ENCODE measurements at regions not wholly inside any gene's neighbourhood (a gene's known extent, or its start where the extent isn't known, plus 50 kb on each side); places are given as distances from the start of the nearest gene placed in this dataset.
A peak's percentile ranks its signal among the peaks of the same experiment; 100 is the strongest.

DNA sequence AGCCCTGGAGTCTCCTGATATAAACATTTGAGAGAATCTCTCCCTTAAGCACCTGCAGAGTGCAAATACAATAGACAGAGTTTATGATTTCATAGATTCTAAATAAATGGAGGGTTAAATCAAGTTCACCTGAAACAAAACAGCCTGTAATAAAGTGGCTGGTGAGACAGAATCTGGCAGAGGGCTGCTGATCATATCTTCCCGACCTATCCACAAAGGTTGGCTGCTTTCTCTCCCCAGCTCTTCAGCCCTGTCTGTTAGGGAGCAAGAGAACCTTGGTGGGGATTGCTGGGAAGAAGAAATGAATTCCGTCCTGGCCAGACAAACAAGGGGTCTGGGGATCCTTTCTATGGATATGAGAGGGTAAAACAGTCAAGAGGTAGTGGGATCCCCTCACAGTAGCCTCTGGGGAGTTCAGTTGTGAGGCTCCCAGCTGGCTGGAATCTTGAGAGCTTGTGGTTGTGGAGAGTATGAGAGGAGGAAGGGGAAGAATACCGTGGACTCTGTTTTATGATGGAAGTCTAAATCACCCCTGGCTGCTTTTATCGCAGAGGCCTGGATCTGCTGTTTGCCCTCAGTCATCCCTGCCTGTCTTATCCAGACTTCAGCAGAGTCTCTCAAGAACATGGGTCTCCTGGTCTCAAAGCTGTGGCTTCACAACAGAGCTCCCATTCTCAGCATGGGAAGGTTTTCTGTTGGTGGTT is 451.3 kb downstream of the NTRK3 start:
- no peak for DNase-seq (ENCODE audit: low read depth)

DNA sequence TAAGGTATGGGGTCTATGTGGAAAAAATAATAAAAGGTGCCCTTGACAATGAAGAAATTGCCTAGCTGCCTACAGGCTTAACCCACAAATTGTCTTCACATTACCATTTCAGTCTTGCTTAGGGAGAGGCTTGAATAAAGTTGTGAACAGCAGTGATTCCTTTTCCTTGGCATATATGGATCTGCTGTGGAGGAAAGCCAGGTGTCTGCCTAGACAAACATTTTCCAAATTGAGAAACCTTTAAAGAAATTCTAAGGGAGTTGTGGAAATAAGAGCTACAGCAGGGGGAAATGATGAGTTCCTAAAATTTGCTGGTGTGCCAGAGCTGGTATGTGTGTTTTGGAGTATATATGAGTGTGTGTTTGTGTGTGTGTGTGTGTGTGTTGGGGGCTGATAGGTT is 452.1 kb downstream of the NTRK3 start:
- no peak for DNase-seq (ENCODE audit: low read depth)

DNA sequence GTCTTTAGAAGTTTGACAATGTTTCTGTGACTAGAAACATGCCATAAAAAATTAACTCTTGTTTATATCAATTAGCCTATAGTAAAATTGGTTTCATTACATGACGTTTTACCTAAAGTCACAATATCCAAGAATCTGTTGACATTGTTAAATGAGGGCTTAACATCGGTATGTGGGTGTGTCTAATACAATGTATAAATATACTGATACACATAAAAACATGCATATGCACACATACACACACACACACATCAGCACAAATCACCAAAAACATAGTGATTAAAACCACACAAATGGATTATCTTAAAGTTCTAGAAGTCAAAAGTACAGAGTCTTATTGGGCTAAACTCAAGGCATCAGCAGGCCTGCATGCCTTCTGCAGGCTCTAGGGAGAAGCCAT is 456.7 kb downstream of the NTRK3 start:
- no peak for DNase-seq (ENCODE audit: low read depth)

DNA sequence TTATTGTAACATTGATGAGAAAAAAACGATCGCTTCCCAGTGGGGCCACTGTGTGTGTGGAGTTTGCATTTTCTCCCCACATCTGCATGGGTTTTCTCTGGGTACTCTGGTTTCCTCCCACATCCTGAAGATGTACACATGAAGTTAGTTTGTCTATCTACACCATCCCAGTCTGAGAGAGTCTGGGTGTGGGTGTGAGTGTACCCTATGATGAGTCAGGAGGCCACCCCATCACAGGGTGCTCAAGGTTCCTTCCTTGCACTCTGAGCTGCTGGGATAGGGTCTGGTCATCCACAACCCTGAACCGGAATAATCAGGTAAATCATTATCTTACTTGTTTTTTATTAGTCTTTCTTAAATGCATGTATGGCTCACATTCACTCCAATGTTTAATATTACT is 457.1 kb downstream of the NTRK3 start:
- no peak for DNase-seq (ENCODE audit: low read depth)

DNA sequence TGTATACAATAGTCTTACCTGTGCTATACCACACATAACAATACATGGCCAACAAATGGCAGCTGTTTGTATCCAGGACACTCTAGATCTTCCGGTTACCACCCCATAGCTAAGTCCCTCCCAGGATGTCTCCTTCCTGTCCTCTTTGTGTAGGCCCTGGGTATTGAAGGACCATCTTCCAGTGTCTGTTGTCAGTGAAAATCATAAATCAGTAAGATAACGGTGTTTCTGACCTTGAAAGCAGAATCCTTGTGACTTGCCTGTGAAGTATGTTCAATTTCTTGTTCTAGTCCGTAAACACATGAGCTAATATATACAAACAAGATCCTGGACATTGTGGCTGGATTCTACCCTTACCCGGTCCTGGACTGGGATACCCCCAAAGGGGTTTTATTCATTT is 462.8 kb downstream of the NTRK3 start:
- peak; percentile 36 for DNase-seq (ENCODE audit: low read depth)

DNA sequence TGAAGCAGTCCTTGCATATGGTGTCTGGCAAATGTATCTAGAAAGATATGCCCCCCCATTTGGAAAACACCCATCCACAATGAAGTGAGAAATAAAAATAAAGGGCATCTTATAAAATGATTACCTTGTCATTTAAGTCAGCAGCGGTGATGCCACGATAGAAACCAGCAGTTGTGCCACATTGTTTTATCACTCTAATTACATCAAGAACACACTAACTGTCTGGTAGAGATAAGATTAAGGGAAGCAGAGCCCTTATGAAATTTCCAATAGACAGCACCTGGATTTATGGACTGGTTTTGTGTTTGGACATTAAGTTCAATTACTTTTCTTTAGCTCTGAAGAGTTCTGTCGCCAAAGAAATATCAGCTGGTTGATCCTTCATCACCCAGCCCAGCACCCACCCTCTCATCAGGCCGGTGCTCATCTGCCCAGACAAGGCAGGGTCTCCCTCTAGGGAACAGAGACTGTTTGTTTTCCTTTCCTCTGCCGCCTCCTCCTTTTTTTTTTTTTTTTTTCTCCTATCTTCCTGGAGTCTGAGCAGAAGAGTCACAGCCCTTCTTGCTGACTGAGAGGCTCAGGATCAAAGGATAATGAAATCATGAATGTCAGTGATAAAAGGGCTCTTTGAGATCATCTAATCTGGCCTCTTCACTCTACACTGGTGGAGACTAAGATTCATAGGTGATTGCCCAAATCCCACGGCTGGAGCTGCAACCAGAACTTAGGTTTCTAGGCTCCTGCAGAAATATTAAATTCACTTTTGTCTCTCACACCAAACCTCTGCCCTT is 464.1 kb downstream of the NTRK3 start:
- DNase-seq (ENCODE audit: low read depth): peak; percentile 51

DNA sequence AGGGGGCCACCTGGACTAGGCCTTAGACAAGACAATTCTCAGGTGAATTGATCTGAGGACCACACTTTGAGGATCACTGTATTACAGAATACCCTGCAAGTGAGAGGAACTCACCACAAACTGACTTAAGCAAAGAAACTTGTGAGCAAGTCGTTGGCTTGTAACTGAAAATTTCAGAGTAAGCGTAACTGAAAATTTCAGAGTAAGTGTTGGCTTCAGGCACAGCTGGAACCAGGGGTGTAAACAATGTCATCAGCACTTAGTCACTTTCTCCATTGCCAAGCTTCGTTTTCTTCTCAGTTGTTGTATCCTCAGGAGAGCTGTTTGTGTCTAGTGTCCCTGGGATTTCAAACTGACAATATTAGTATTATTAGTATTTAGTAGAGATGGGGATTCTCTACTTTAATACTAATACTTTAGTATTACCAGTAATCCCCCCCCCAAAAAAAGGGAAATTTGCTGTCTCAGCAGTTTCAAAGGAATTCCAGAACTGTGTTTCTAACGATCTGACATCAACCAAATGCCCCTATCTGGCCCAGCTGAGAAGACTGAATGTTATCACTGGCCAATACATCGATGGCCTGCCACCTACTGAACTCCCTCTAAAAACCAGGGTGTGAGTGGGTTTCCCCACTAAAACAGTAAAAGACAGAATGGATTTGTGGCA is 474.4 kb downstream of the NTRK3 start:
- no peak for DNase-seq (ENCODE audit: low read depth)

DNA sequence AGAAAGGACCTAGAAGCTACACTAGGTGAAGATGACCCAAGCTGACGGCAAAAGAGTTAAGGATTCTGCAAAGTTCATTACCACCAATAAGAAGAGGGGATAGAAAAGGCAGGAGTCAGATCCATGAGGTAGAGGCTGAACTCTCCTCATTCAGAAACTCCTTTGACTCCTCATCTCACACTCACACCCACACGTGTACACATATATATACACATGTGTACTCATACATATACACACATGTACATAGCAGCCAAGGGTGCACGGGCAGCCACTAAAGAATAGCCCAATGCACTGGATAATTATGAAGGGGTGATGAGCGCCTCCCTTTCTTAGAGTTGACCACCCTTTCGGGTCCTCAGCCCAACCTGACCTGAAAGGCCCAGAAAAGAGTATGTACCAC is 476.8 kb downstream of the NTRK3 start:
- no peak for DNase-seq (ENCODE audit: low read depth)

DNA sequence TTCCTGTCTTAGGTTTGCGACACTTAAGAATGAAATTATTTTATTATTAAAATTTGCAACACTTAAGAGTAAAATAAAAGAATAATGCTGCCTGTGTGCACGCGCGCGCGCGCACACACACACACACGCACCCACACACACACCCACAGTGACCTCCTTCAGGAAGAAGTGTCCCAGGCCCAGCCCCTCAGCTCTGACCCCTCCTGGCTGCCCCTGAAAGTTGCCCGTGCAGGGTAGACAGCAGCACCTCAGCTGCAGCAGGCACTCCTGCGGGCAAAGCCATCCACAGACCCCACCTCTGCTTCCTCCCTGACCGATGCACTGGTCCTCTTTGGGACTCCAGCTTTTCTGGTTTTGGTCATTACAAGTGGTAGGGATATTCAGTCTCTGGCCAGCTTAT is 478.2 kb downstream of the NTRK3 start:
- DNase-seq (ENCODE audit: low read depth): no peak

DNA sequence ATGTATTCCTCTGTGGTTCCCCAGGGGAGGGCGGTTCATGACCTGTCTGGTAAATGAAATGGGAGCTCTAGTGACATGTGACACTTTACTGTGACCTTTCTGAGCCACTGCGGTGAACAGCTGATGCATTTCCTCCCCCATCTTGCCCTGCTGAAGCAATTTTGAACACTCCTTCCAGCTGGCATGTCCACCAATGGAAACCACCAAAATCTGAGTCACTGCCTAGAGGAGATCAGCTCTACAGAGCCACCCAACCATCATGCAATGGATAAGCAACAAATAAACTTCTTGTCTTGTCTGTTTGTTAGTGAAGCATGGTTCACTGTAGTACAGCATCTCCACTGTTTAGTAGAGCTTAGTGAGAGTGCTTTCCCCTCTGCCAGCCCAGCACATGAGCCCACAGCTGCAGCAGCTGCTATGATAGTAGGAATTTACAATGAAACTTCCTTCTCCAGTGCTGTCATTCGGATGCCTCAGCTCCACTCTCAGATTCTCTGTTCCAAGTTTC is 479.4 kb downstream of the NTRK3 start:
- DNase-seq (ENCODE audit: low read depth): peak; percentile 22

DNA sequence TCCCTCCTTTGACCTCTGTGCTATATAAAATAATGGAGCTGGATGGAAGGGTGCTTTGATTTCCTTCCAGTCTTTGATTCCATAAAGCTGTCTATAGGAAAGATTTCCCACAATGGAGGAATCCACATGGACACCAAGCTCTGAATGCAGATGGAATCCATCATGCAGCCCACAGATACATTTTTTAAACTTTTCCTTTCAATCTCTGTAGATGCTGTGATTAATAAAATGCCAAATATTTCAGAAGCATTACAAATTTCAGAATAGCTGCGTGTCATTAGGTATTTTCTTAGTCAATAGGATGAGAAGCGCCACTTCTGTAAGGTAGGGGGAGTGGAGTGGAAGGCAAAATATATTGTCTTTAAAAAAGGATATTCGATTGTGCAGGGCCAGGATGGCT is 489.0 kb downstream of the NTRK3 start:
- no peak for DNase-seq (ENCODE audit: low read depth)

DNA sequence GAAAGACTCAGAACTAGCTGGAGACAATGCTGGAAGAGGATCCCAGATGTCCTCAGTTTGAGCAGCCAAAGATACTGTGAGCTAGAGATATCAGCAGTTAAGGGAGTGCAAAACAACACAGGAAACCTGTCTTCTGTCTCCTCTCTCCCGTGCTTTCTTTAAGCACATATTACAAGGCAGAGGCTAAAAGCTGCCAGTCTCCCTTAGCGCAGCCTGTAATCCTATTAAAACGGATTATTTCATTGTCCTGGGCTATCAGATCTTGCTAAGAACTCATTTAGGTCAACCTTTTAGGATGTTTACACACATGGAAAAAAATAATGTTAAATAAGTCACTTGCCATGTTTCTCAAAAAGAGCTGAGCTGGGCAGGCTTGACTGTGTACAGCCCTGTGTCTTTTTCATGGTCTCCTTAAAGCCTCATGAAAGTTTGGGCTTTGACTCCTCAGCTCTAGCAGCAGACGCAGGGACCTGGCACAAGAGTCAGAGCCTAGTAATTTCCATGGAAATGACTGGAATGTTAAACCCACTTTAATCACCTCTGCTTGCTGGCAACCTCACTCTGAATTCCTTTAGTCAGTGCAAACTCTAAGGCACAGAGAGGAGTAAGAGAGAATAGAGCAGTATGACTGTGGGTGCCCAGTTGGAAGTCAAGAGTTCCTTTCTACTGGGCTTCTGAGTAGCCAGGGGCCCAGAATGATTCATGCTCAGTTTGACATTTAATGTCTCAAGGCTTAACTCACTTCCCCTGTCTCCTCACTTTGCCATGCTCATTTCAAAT is 491.9 kb downstream of the NTRK3 start:
- DNase-seq (ENCODE audit: low read depth): peak; percentile 82

DNA sequence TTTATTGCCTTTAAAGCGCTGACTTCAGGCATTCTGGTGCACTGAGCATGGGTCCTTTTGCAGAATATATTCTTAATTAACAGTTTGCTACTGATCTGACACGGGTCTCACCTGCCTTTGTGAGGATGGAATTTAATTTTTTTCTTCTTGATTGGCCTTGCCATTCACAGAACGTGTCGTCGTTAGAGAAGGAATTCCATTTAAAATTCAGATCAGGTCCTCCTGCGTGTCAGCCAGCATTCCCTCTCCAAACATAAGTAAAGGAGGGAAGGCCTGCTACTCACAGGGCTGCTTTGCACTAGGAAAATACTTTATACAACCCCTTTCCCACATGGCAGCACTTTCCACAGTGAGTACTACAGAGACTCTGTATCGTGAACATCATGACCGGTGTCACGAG is 492.7 kb downstream of the NTRK3 start:
- no peak for DNase-seq (ENCODE audit: low read depth)

DNA sequence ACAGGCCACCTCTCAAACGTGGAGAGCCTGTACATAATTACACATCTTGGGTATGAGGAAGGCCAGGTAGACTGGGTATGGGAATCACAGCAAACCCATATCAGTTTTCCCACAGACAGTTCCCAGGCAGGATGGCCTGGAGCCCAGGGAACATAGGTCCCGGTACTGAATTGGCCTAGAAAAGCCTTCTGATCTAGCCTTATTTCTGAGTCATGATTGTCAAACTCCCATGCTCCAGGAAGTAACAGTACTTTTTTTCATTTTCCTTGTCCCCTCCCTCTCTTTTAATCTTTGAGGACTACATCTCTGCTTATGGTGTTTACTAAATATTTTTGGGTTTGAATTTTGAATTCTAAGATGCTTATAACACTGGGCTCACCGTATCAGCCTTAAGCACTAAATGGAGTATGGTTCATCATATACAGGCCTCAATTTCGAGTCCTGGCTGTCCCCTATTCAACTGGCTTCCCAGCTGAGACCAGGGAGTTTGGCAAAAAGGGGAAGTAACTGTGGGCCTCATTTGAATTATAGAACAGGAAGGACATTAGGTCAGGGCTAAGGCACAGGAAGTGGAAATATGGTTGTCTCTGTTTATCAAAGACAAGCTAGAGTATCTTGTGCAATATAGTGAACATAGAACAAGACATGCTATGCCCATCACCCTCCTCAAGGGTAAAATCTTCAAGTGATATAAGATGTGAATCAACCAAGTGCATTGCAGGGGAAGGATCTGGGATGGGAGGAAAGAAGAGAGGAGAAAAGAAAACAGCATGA is 494.6 kb downstream of the NTRK3 start:
- DNase-seq (ENCODE audit: low read depth): peak; percentile 82

DNA sequence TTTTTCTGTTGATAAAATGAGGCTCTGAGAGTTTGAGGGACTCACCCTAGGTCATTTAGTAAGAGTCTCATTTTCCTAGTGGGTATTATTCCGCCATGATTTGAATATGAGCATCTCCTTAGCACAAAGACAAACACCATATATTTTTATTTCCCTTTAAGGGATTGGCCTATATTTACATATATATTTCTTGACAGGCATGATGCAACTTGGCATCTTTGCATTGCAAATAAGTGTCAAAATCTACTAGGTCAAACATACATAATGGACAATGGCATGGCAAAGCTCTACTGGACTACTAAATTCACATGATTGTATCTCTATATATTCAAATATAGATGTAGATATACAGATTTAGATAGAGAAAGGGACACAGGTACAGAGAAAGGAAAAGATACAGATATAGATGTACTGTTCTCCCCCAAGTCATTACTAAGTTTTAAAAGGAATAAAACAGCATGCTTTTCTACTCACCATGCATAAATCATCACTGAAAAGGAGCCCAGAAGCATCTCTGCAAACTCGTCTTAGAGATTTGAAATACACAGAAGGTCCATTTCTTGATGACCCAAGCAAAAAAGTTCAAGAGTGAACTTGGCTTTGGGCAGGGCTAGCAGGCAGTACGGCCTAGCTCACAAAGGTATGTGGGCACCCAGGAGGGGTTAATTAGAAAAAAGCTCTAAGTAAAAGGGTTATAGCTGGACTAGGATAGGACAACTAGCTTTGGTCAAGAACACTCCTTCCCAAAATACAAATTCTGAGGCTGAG is 495.8 kb downstream of the NTRK3 start:
- no peak for DNase-seq (ENCODE audit: low read depth)

DNA sequence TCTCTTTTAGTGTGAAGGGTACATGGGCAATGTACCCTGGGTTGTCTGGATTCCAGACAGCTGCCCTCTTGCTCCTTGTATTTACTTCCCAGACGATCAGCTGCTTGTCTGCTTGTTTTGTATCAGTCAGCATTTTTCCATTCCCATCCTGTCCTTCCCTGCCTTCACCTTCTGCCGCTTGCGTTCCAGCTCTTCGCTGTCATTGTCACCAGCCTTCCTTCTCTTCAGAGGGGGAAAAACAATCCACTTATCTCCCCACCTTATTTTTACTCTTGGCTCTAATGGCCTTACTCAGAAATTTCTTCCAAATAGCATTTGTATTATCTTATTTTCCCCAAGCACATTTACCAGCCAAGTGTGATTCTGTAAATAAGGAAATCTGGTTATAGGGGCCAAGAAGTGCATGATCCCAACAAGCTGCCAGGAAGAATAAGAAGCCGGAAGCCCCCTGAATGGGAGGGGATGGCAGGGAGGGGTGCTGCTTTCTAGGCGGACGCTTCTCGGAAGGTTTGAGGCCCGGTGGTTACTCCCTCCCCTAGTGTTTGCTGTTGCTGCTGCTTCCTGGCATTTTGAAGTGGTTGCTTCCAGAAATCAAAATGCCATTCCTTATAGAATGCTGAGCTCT is 497.6 kb downstream of the NTRK3 start:
- no peak for DNase-seq (ENCODE audit: low read depth)

DNA sequence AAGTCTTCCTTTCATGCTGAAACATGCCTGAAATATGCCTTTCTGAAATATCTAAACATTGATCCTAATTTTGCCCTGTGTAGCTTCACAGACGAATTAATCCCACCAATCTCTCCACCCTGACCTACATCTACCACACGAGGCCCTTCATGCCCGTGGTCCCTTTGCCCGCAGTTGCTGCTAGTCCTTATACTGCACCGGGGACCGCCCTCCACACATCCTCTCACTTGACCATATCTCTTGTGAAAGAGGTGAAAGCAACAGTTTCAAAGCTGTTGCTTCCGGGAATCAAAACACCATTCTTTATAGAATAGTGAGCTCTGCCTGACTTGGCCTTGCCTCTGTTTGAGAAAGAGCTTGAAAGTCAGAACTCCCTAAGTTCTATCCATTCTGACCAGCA is 499.5 kb downstream of the NTRK3 start:
- DNase-seq (ENCODE audit: low read depth): no peak

DNA sequence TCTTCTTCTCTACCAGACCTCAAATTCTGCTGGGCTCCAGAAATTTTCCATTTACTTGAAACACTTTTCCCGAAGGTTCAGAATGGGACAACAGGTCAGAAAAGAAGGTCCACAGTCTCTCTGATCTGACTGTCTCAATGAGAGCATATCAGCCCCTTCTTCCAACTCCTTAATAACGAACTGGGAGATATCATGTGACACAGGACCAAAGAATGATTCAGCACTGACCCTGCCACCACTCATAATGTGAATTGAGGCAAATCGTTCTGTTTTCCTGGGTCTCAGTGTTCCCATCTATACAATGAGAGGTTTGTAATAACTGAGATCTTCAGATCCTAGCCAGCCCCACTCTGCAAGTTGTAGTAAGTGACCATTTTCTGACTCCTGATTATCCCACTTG is 500.5 kb downstream of the NTRK3 start:
- DNase-seq (ENCODE audit: low read depth): no peak

DNA sequence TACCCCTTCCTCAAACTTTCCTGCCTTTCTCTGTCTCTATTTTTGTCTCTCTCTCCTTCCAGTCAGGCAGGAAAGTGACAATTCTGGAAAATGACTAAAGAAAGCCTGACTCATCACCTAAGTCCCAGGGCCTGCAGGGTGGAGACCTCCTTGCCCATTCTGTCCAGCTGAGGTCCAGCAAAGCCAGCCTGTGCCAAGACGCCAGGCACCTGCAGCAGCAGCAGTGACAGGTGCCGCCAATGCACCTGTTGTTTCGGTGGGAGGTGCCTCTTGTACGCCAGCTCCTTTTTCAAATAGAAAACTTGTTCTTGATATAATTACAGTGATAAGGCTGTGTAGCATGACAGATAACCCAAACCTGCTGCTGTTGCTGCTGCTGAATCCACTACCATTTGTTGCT is 501.3 kb downstream of the NTRK3 start:
- no peak for DNase-seq (ENCODE audit: low read depth)

DNA sequence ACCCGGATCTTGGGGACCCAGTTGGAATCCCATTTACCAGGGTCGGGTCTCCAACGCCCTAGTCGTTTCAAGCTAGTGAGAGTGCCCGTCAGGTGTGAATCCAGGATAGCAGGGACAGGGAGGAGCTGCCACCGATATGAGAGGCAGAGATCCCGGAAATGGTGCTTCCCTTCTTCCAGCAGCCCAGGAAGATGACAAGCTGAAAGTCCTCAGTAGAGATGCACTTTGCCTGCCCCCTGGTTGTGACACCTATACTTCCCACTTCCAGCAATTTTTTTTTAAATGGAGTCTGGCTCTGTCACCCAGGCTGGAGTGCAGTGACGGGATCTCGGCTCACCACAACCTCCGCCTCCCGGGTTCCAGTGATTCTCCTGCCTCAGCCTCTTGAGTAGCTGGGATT is 503.0 kb downstream of the NTRK3 start:
- no peak for DNase-seq (ENCODE audit: low read depth)

Measured in amniotic epithelial cell (primary cell).